ENCODE measurements at regions not wholly inside any gene's neighbourhood (a gene's known extent, or its start where the extent isn't known, plus 50 kb on each side); places are given as distances from the start of the nearest gene placed in this dataset.

DNA sequence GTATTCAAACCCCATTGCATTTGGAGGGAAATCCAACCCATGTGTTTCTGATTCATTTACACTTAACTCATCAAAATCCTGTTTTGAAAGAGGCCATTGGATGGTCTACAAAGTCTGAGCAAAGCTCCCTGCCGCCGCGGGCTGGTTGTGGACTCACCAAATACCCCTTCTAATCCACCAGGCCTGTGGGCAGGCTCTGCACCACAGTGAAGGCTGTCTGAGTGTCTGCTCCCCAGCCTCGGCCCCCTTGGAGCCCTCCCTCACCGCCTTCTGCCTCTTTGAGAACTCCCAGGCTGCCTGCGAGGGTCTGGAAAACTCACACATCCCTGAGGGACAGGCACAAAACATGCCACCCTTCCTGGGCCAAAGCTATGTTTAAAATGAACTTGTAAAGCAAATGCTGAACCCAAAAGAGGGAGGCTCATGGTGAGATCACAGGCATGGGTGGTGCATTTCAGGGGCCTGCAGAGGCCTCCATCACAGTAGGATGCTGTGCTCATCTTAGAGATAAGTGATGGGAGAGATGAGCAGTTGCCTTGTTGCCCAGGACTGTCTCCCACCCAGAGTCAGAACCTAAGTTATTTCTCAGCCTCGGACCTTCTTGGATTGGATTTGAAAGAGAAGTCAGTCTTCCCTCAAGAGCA, 225.0 kb downstream of the CYP26B1 start:
- TF ChIP-seq POLR2A (IDR thresholded peaks at IDR 0.05), result no peak
- TF ChIP-seq, protein P1, sequence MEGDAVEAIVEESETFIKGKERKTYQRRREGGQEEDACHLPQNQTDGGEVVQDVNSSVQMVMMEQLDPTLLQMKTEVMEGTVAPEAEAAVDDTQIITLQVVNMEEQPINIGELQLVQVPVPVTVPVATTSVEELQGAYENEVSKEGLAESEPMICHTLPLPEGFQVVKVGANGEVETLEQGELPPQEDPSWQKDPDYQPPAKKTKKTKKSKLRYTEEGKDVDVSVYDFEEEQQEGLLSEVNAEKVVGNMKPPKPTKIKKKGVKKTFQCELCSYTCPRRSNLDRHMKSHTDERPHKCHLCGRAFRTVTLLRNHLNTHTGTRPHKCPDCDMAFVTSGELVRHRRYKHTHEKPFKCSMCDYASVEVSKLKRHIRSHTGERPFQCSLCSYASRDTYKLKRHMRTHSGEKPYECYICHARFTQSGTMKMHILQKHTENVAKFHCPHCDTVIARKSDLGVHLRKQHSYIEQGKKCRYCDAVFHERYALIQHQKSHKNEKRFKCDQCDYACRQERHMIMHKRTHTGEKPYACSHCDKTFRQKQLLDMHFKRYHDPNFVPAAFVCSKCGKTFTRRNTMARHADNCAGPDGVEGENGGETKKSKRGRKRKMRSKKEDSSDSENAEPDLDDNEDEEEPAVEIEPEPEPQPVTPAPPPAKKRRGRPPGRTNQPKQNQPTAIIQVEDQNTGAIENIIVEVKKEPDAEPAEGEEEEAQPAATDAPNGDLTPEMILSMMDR (IDR thresholded peaks at IDR 0.05), result no peak
